Skeletal muscle tissue (tissue), 3 donors: ENCODE measurements at regions not wholly inside any gene's neighbourhood (a gene's known extent, or its start where the extent isn't known, plus 50 kb on each side); places are given as distances from the start of the nearest gene placed in this dataset.
"Not testable (repeated sequence)": the region's sequence is repeated elsewhere in the genome, so short reads cannot be mapped to it uniquely, and the experiment has no call there.

ENCODE experiments used
- H3K27ac ChIP-seq: one replicate; pipeline ENCODE4 v1.7.0; 2013; ENCODE audit warnings: mild to moderate bottlenecking, low read depth, low read length, inconsistent platforms
- H3K27me3 ChIP-seq, 3 donors: one replicate each; pipeline ENCODE4 v1.7.0; 2013; ENCODE audit warnings: low read length in 3 of 3; ENCODE audit not compliant: control insufficient read depth in 3 of 3, insufficient read depth in 3 of 3
- H3K36me3 ChIP-seq, 3 donors: one replicate each; pipeline ENCODE4 v1.7.0; 2013; ENCODE audit warnings: low read length in 3 of 3; ENCODE audit not compliant: control insufficient read depth in 3 of 3, insufficient read depth in 3 of 3
- H3K4me1 ChIP-seq, 3 donors: one replicate each; pipeline ENCODE4 v1.7.0; 2013; ENCODE audit warnings: low read length in 3 of 3, mild to moderate bottlenecking in 3 of 3; ENCODE audit not compliant: control insufficient read depth in 3 of 3, insufficient read depth in 3 of 3
- H3K4me3 ChIP-seq, 3 donors: one replicate each; pipeline ENCODE4 v1.7.0; 2013; ENCODE audit warnings: low read length in 3 of 3
- H3K9ac ChIP-seq, 3 donors: one replicate each; pipeline ENCODE4 v1.7.0; 2013; ENCODE audit warnings: low read length in 3 of 3, mild to moderate bottlenecking in 3 of 3, moderate library complexity in 2 of 3, low read depth in 1 of 3
- H3K9me3 ChIP-seq, 3 donors: one replicate each; pipeline ENCODE4 v1.7.0; 2013; ENCODE audit warnings: low read length in 3 of 3; ENCODE audit not compliant: control insufficient read depth in 3 of 3
- donor health status: Osteomylitis.

DNA sequence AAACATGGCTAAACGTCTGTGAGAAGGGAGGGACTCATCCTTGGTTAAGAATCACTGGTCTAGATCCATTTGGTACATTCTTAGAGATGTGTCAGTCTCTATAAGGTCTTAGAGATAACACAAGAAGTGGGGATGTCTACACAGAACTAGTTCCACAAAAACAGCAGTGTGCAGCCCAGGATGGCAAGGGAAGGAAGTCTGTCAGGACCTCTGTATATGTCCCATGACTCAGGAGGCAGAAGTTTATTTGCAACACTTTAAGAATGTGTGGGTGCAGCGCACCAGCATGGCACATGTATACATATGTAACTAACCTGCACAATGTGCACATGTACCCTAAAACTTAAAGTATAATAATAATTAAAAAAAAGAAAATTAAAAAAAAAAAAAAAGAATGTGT, 548.5 kb upstream of the SOX9 start:
- H3K36me3 ChIP-seq = no peaks in the 10 kb centered on the region
- no peaks in the 10 kb centered on the region for H3K4me1 ChIP-seq
- no peak overlapping the region for H3K27ac ChIP-seq
- no peak overlapping the region for H3K4me3 ChIP-seq
- H3K27me3 ChIP-seq = peaks cover 0 to 2% (median 0%) of the 10 kb centered on the region in 3 donors
- H3K9ac ChIP-seq = no peak overlapping the region
- no peaks in the 10 kb centered on the region for H3K9me3 ChIP-seq

DNA sequence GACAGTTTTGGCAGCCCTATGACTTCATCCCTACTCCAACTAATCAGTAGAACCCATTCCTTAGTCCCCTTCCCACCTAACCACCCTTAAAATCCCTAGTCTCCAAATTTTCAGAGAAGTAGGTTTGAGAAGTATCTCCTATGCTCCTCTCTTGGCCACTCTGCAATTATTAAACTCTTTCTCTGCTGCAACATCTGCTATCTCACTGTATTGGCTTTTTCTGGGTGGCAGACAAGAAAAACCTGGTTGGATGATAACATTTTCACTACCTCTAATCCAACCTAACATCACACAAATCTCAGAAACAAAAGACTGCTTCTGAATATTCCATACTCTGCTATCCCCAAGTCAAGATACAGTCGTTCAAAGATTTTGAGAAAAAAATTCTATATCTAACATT, 542.4 kb upstream of the SOX9 start:
- Histone ChIP-seq H3K4me3 (no peak overlapping the region), H3K36me3 (no peaks in the 10 kb centered on the region)

DNA sequence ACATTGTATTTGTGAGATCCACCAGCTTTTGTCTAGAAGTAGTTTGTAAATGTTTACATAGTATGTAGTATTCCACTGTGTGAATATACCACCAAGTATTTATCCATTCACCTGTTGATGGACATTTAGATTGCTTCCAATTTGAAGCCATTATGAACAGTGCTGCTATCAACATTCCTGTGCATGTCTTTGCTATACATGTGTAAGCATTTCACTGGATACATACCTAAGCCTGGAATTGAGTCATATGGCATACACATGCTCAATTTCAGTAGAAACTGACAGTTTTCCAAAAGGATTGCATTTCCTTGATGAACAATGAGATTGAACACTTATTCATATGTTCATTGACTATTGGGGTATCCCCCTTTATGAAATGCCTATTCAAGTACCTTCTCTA, 540.6 kb upstream of the SOX9 start:
- Histone ChIP-seq H3K9me3 (peaks cover 0 to 2% (median 0%) of the 10 kb centered on the region in 3 donors), H3K27me3 (no peaks in the 10 kb centered on the region), H3K36me3 (no peaks in the 10 kb centered on the region), H3K4me1 (no peaks in the 10 kb centered on the region), H3K4me3 (no peak overlapping the region), H3K27ac (no peak overlapping the region), H3K9ac (no peak overlapping the region)

More for the DNA sequence above, 542.4 kb upstream of the SOX9 start:
- Histone ChIP-seq H3K9ac (no peak overlapping the region), H3K27me3 (no peaks in the 10 kb centered on the region), H3K27ac (no peak overlapping the region), H3K4me1 (no peaks in the 10 kb centered on the region), H3K9me3 (peaks cover 0 to 2% (median 0%) of the 10 kb centered on the region in 3 donors)

DNA sequence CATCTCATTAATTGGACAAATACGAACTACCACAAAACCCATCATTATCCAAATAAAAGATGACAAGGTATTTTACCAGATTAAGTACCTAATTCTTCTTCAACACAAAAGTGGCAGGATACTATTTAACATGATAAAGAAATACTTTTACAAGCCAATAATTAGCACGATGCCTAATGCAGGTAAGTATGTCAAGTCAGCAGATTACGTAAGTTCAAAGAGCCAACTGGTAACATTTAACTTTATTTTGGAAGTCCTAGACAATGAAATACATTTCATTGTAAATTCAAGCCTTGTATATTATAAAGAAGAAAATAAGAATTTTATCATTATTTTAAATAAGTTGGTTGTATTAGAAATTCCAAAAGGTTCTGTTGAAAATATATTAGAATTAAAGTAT, 535.3 kb upstream of the SOX9 start:
- Histone ChIP-seq H3K9me3 (no peaks in the 10 kb centered on the region), H3K9ac (no peak overlapping the region), H3K27me3 (no peaks in the 10 kb centered on the region), H3K4me1 (no peaks in the 10 kb centered on the region), H3K27ac (no peak overlapping the region), H3K36me3 (no peaks in the 10 kb centered on the region), H3K4me3 (no peak overlapping the region)

DNA sequence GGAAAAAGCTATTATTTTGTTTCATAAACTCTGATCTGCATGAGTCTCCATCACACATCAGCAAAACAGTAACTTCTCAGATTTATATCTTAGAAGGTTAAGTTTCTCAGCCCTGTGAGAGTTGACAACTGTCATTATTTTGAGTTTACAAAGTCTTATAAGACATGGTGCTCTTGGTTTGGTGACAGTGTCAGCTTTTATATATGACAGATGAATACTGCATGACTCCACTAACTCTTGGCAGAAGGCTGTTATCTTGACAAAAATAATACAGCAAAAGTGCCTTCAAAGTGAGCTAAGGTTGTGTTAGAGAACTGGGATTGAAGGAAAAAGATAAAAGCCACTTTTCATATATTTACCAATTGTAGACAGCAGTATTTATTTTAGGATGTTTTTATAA, 528.4 kb upstream of the SOX9 start:
- H3K27me3 ChIP-seq = no peaks in the 10 kb centered on the region

DNA sequence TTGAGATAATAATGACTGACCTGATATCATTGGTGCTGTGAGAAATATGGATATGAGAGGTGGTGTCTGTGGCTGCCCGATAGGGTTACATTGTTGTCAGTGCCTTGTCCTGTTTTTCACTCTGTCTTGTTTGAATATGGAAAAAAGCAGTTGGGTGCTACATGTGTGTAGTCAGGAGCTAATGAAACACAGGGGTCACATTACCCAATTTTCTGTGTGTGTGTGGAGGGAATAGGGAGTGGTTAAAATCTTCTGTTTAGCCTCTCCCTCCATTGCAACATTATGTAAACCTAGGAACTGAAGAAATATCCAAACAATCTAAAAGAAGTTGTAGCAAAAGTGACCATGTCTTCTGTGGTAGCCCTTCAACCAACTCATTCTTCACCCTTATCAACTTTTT, 527.7 kb upstream of the SOX9 start:
- H3K9ac ChIP-seq = no peak overlapping the region
- H3K4me1 ChIP-seq = no peaks in the 10 kb centered on the region
- H3K27me3 ChIP-seq = no peaks in the 10 kb centered on the region
- no peak overlapping the region for H3K27ac ChIP-seq
- no peaks in the 10 kb centered on the region for H3K9me3 ChIP-seq
- H3K4me3 ChIP-seq = no peak overlapping the region
- no peaks in the 10 kb centered on the region for H3K36me3 ChIP-seq

More for the DNA sequence above, 528.4 kb upstream of the SOX9 start:
- H3K9ac ChIP-seq = no peak overlapping the region
- no peak overlapping the region for H3K27ac ChIP-seq
- H3K4me1 ChIP-seq = no peaks in the 10 kb centered on the region
- H3K9me3 ChIP-seq = no peaks in the 10 kb centered on the region
- no peaks in the 10 kb centered on the region for H3K36me3 ChIP-seq
- H3K4me3 ChIP-seq = no peak overlapping the region

DNA sequence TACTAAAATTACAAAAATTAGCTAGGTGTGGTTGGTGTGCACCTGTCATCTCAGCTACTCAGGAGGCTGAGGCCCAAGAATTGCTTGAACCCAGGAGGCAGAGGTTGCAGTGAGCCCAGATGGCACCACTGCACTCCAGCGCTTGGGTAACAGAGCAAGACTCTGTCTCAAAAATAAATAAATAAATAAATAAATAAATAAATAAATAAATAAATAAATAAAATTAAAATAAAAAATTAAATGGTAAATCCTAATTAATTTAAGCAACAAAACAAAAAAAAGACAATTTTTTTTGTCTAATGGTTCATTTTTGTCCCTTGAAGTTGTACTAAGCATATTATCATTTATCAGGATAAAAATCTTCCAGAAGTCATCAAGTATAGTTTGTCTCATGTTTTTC, 521.2 kb upstream of the SOX9 start:
- H3K27ac ChIP-seq, H3K9me3 ChIP-seq, H3K4me1 ChIP-seq, H3K9ac ChIP-seq, H3K27me3 ChIP-seq, H3K36me3 ChIP-seq, H3K4me3 ChIP-seq: not testable (repeated sequence)

DNA sequence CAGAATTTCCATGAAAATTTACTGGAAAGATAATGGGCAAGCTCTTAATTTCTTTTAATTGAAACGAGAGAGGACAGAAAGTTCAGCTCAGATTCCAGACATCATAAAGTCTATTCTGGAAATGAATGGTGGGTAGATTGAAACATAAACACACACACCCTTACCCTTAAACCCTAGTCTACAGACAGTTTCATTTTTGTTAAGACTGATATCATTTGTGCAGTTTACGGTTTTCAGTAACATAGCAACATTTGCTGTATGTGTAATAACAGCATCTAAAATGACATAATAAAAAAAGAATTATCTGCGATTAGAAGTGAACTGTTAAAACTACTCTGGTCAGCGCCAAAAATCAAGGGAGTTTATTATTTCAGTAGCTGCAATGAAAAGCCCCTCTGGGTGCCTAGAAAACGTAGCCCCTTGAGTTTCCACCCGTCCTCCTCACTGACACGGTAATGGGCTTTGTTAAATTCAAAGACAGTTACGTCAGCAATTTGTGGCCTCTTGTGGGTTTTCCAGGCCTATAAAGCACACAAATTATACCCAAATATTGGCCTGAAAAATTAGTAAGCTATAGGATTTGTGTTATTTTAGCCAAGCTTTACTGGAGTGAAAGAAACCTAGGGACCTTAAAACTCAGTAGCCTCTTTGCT, 520.6 kb upstream of the SOX9 start:
- Histone ChIP-seq H3K27ac (no peak overlapping the region), H3K4me1 (no peaks in the 10 kb centered on the region), H3K9me3 (no peaks in the 10 kb centered on the region), H3K4me3 (no peak overlapping the region), H3K27me3 (no peaks in the 10 kb centered on the region), H3K36me3 (no peaks in the 10 kb centered on the region), H3K9ac (no peak overlapping the region)

DNA sequence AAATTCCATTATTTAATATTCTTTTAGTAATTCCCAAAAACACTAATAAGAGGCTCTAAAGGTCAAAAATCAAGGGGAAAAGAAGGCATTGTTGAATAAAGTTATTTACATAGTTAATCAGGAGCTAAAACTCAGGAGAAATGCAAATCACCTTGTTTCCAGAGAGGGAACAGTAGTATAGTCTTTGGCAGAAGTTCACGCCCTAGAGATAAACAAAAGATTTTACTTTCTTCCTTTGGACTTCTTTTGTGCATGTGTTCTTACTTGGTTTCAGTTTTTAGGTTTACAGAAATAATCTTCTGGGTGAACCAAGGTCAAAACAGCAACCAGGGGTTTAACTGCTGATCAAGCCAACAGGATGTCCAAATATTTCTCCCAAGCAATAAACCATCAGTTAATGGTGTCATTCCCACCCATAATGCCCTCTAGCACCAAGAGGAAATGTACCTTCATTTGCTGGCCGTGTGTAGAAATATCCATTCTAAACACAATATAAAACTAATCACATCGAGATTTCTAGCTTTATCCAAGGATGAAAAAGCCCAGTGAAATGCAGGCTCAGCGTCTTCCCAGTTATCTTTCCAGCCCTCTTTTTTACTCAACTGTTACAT, 518.8 kb upstream of the SOX9 start:
- no peak overlapping the region for H3K9ac ChIP-seq
- H3K4me1 ChIP-seq = no peaks in the 10 kb centered on the region
- H3K36me3 ChIP-seq = no peaks in the 10 kb centered on the region
- H3K27me3 ChIP-seq = no peaks in the 10 kb centered on the region
- no peaks in the 10 kb centered on the region for H3K9me3 ChIP-seq
- H3K4me3 ChIP-seq = no peak overlapping the region
- H3K27ac ChIP-seq = no peak overlapping the region

DNA sequence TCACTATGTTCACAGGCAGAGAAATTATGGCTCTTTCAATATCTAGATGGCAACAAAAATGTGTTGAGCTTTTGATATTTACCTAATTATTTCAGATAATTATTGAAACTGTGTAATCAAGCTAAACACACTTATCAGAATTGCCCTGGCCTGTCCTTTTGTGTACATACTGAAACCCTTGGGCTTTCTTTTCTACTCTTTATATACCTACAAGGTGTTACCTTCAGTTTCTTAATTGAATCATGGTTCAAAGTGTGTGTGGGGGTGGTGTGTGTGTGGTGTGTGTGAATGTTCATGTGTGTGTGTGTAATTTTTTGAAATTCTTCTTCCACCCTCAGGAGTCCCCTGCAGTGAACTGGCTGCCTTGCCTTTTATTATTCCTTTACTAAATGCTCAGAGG, 506.8 kb upstream of the SOX9 start:
- H3K9ac ChIP-seq = no peak overlapping the region
- H3K4me1 ChIP-seq = no peaks in the 10 kb centered on the region
- H3K9me3 ChIP-seq = no peaks in the 10 kb centered on the region
- no peak overlapping the region for H3K27ac ChIP-seq
- no peaks in the 10 kb centered on the region for H3K36me3 ChIP-seq
- H3K27me3 ChIP-seq = no peaks in the 10 kb centered on the region
- H3K4me3 ChIP-seq = no peak overlapping the region
